ENCODE measurements at regions not wholly inside any gene's neighbourhood (a gene's known extent, or its start where the extent isn't known, plus 50 kb on each side); places are given as distances from the start of the nearest gene placed in this dataset.

GRCh38 chr6:121756666-121757065, 321.2 kb downstream of the GJA1 start:
- no peak overlapping the region for H2AFZ ChIP-seq (ENCODE audit: low read depth, low read length)
- H3K4me3 ChIP-seq (ENCODE audit: low read length): no peak overlapping the region
- H3K36me3 ChIP-seq (ENCODE audit: insufficient read depth, low read length): no peaks in the 10 kb centered on the region
- no peak overlapping the region for H3K4me2 ChIP-seq (ENCODE audit: low read length)
- no peak overlapping the region for H3K9ac ChIP-seq (ENCODE audit: low read length)
- no peaks in the 10 kb centered on the region for H3K9me3 ChIP-seq (ENCODE audit: low read length)
- H3K9me2 ChIP-seq (ENCODE audit: insufficient read depth, low read length): no peaks in the 10 kb centered on the region
- no peaks in the 10 kb centered on the region for H4K20me1 ChIP-seq (ENCODE audit: insufficient read depth)
- no peaks in the 10 kb centered on the region for H3K27me3 ChIP-seq (ENCODE audit: insufficient read depth, low read depth, low read length)
- no peaks in the 10 kb centered on the region for H3K79me2 ChIP-seq (replicated peaks; ENCODE audit: insufficient read depth, low read length)
- TF ChIP-seq TAF1 (IDR thresholded peaks at IDR 0.05; ENCODE audit: low read depth) (no peak), EZH2 (IDR thresholded peaks at IDR 0.05; ENCODE audit: borderline replicate concordance, insufficient read depth, low read length, poor library complexity, severe bottlenecking) (no peak), CTCF (IDR thresholded peaks at IDR 0.05; ENCODE audit: poor library complexity, severe bottlenecking) (no peak), MXI1 (conservative IDR thresholded peaks at IDR 0.05; ENCODE audit: poor library complexity, severe bottlenecking) (no peak), RAD21 (conservative IDR thresholded peaks at IDR 0.05) (no peak), POLR2AphosphoS5 (IDR thresholded peaks at IDR 0.05) (no peak), REST (IDR thresholded peaks at IDR 0.05; ENCODE audit: borderline replicate concordance) (no peak), EP300 (conservative IDR thresholded peaks at IDR 0.05; ENCODE audit: poor library complexity, severe bottlenecking) (no peak), SMC3 (conservative IDR thresholded peaks at IDR 0.05; ENCODE audit: poor library complexity) (no peak)
- no peak overlapping the region for H3K27ac ChIP-seq (ENCODE audit: low read length)
- H3F3A ChIP-seq (ENCODE audit: insufficient read depth, low read length, poor library complexity, severe bottlenecking): no peaks in the 10 kb centered on the region

- no peaks in the 10 kb centered on the region for H3K36me3 ChIP-seq (ENCODE audit: insufficient read depth, low read length)
- no peak overlapping the region for H3K4me2 ChIP-seq (ENCODE audit: low read length)
- H3K79me2 ChIP-seq (replicated peaks; ENCODE audit: insufficient read depth, low read length): no peaks in the 10 kb centered on the region
- H3K4me3 ChIP-seq (ENCODE audit: low read length): no peak overlapping the region
- no peaks in the 10 kb centered on the region for H3K27me3 ChIP-seq (ENCODE audit: insufficient read depth, low read depth, low read length)
- no peaks in the 10 kb centered on the region for H4K20me1 ChIP-seq (ENCODE audit: insufficient read depth)
- no peak overlapping the region for H3K27ac ChIP-seq (ENCODE audit: low read length)
- H3F3A ChIP-seq (ENCODE audit: insufficient read depth, low read length, poor library complexity, severe bottlenecking): no peaks in the 10 kb centered on the region
- H3K9ac ChIP-seq (ENCODE audit: low read length): no peak overlapping the region
- TF ChIP-seq CTCF (IDR thresholded peaks at IDR 0.05; ENCODE audit: poor library complexity, severe bottlenecking) (no peak), MXI1 (conservative IDR thresholded peaks at IDR 0.05; ENCODE audit: poor library complexity, severe bottlenecking) (no peak), POLR2AphosphoS5 (IDR thresholded peaks at IDR 0.05) (no peak)
- H3K9me3 ChIP-seq (ENCODE audit: low read length): no peaks in the 10 kb centered on the region
- no peak overlapping the region for H2AFZ ChIP-seq (ENCODE audit: low read depth, low read length)
- H3K9me2 ChIP-seq (ENCODE audit: insufficient read depth, low read length): no peaks in the 10 kb centered on the region
These were observed 323.9 kb downstream of the GJA1 start for GRCh38 chr6:121759370-121759769.
